ENCODE measurements at regions not wholly inside any gene's neighbourhood (a gene's known extent, or its start where the extent isn't known, plus 50 kb on each side); places are given as distances from the start of the nearest gene placed in this dataset.

DNA sequence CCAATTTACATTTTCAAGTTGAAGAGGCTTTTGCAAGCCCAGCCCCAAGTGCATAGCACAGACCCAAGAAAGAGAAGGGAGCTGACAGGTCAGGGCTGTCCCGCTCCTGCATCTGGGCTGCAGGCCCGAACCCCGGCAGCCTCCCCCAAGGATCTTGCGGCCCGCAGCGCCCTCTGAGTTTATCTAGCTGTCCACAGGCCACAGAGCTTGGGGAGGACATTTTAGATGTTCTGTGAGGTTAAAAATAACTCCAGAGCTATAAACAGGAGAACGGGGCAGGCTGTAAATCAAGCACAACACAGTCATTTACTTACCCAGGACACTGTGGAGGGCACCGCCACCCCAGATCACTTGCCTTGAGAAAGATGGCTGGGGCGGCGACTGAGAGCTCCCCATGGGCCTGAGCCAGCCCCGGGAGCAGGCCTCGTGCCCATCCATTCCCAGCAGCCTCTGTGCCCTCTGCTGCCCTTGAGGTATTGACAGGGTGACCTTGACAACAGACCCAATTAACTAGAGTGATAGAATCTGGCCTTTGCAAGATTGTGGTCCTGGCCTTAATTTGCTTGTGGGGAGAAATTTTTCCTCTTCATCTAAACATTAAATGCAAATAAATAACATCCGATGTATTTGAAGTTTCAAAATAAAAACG, 563.0 kb downstream of the TCERG1L start:
- TF ChIP-seq, protein P1, sequence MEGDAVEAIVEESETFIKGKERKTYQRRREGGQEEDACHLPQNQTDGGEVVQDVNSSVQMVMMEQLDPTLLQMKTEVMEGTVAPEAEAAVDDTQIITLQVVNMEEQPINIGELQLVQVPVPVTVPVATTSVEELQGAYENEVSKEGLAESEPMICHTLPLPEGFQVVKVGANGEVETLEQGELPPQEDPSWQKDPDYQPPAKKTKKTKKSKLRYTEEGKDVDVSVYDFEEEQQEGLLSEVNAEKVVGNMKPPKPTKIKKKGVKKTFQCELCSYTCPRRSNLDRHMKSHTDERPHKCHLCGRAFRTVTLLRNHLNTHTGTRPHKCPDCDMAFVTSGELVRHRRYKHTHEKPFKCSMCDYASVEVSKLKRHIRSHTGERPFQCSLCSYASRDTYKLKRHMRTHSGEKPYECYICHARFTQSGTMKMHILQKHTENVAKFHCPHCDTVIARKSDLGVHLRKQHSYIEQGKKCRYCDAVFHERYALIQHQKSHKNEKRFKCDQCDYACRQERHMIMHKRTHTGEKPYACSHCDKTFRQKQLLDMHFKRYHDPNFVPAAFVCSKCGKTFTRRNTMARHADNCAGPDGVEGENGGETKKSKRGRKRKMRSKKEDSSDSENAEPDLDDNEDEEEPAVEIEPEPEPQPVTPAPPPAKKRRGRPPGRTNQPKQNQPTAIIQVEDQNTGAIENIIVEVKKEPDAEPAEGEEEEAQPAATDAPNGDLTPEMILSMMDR (conservative IDR thresholded peaks at IDR 0.05; ENCODE audit: low read depth, low read length), result no peak
- no peak for TF ChIP-seq EZH2 (IDR thresholded peaks at IDR 0.05; ENCODE audit: low read length, unreplicated experiment)
- TF ChIP-seq EZH2phosphoT487 (IDR thresholded peaks at IDR 0.05; ENCODE audit: borderline replicate concordance, low read length), result no peak
